ENCODE measurements at regions not wholly inside any gene's neighbourhood (a gene's known extent, or its start where the extent isn't known, plus 50 kb on each side); places are given as distances from the start of the nearest gene placed in this dataset.

DNA sequence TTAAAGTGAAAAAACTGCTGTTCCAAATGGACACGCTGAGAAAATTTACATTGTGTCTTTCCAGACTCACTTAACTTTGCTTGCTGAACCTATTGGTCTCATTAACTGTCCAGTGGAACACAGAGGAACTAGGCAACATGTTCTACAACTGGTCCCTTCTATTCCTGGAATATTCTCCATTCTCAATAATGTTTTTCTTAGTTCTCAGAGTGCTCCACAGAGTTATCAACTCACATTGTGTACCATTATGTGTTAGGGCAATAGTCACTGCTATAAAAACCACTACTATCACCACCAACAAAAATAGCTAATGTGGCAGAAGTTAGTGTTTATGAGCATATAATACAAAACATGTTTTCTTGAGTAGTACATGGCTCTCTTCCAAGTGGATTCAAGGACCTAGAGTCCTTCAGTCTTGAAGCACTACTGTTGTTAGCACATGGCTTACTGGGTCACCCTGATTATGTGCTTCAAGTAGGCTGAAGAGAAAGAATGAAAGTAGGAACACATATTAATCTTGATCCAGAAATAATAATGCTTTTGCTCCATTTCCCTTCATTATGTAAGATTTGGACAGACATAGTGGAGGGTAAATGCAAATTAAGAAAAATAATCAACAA, 865.3 kb upstream of the HS3ST1 start:
- TF ChIP-seq, protein P1, sequence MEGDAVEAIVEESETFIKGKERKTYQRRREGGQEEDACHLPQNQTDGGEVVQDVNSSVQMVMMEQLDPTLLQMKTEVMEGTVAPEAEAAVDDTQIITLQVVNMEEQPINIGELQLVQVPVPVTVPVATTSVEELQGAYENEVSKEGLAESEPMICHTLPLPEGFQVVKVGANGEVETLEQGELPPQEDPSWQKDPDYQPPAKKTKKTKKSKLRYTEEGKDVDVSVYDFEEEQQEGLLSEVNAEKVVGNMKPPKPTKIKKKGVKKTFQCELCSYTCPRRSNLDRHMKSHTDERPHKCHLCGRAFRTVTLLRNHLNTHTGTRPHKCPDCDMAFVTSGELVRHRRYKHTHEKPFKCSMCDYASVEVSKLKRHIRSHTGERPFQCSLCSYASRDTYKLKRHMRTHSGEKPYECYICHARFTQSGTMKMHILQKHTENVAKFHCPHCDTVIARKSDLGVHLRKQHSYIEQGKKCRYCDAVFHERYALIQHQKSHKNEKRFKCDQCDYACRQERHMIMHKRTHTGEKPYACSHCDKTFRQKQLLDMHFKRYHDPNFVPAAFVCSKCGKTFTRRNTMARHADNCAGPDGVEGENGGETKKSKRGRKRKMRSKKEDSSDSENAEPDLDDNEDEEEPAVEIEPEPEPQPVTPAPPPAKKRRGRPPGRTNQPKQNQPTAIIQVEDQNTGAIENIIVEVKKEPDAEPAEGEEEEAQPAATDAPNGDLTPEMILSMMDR (IDR thresholded peaks at IDR 0.05; ENCODE audit: insufficient read depth, low read length, severe bottlenecking), result no peak
- DNase-seq (ENCODE audit: low read depth) (no peak), FAIRE-seq (no peak)
- no peaks in the 10 kb centered on the region for H3K27me3 ChIP-seq (ENCODE audit: control insufficient read depth, insufficient read depth, low read length)
- H3K36me3 ChIP-seq (ENCODE audit: control insufficient read depth, insufficient read depth, low read length), result no peaks in the 10 kb centered on the region
- no peak overlapping the region for H3K4me3 ChIP-seq (ENCODE audit: low read depth, low read length)

DNA sequence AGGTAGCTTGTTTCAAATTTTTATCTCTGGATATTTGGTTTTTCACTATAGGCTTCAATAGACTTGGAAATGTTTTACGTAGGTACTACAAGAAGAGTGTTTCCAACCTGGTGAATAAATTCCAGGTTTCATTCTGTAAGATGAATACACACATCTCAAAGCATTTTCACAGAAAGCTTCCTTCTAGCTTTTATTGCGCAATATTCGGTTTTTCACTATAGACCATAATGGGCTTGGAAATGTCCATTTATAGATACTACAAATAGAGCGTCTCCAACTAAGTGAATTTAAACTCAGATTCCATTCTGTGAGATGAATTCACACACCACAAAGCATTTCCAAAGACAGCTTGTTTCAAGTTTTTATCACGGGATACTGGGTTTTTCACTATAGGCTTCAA, 857.7 kb upstream of the HS3ST1 start:
- Histone ChIP-seq H3K27me3 (ENCODE audit: control insufficient read depth, insufficient read depth, low read length) (no peaks in the 10 kb centered on the region), H3K36me3 (ENCODE audit: control insufficient read depth, insufficient read depth, low read length) (no peaks in the 10 kb centered on the region), H3K4me3 (ENCODE audit: low read depth, low read length) (no peak overlapping the region)
- FAIRE-seq, result no peak
- DNase-seq (ENCODE audit: low read depth), result no peak
- TF ChIP-seq, protein P1 (IDR thresholded peaks at IDR 0.05; ENCODE audit: insufficient read depth, low read length, severe bottlenecking), result no peak

DNA sequence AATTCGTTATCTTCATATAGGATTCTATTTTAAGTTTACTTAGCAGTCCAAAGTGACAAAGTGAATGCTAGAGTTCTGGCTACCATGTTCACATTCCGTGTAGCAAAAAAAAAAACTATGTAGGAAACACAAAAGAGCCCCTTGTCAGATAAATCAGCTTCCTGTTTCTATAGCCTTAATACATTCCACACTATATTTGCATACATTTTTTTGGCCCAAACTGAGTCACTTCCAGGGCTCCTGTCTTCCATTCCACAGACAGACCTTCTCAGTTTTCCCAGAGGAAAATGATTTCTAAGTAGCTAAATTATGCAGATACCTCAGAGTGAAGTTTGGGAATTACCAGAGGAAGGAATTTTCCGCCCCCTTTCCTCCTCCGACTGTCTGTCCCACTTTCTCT, 841.9 kb upstream of the HS3ST1 start:
- DNase-seq (ENCODE audit: low read depth), result peak; percentile 3
- Histone ChIP-seq H3K27me3 (ENCODE audit: control insufficient read depth, insufficient read depth, low read length) (no peaks in the 10 kb centered on the region), H3K36me3 (ENCODE audit: control insufficient read depth, insufficient read depth, low read length) (no peaks in the 10 kb centered on the region), H3K4me3 (ENCODE audit: low read depth, low read length) (no peak overlapping the region)
- FAIRE-seq, result no peak
- TF ChIP-seq, protein P1 (IDR thresholded peaks at IDR 0.05; ENCODE audit: insufficient read depth, low read length, severe bottlenecking), result no peak

DNA sequence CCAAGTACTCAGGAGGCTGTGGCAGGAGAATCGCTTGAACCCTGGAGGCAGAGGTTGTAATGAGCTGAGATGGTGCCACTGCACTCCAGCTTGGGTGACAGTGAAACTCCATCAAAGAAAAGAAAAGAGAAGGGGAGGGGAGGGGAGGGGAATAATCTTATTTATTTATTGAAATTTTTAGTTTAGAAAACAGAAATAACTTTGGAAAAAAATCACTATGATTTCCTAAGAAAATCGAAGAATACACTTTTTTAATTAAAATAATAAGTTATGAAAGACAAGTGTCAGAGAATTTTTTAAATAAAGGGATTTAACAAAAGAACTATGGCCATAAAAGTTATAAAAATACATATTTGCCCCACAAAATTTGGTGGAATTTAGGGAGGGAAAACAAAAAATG, 836.9 kb upstream of the HS3ST1 start:
- no peak for FAIRE-seq

DNA sequence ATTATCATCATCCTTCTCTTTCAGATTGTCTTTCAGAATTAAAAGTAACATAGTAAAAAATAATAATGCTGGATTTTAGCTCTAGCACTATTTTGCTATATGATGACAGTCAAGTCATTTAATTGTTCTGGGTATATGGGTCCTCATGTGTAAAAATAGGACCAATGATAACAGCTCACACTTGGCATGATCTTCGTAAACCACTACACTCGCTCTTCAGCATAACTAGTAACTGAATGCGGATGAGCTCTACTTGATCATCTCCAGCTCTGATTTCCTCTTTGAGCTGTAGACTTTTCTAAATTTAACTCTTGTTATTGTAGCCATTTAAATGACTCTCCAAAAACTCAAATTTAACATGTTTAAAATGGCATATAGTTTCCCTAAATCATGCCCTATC, 831.8 kb upstream of the HS3ST1 start:
- DNase-seq (ENCODE audit: low read depth) (no peak), FAIRE-seq (no peak)
- H3K27me3 ChIP-seq (ENCODE audit: control insufficient read depth, insufficient read depth, low read length), result no peaks in the 10 kb centered on the region
- H3K36me3 ChIP-seq (ENCODE audit: control insufficient read depth, insufficient read depth, low read length), result no peaks in the 10 kb centered on the region
- no peak overlapping the region for H3K4me3 ChIP-seq (ENCODE audit: low read depth, low read length)
- TF ChIP-seq, protein P1 (IDR thresholded peaks at IDR 0.05; ENCODE audit: insufficient read depth, low read length, severe bottlenecking), result no peak

More for the DNA sequence above, 836.9 kb upstream of the HS3ST1 start:
- TF ChIP-seq, protein P1 (IDR thresholded peaks at IDR 0.05; ENCODE audit: insufficient read depth, low read length, severe bottlenecking), result no peak
- no peaks in the 10 kb centered on the region for H3K36me3 ChIP-seq (ENCODE audit: control insufficient read depth, insufficient read depth, low read length)
- no peak overlapping the region for H3K4me3 ChIP-seq (ENCODE audit: low read depth, low read length)
- no peak for DNase-seq (ENCODE audit: low read depth)
- no peaks in the 10 kb centered on the region for H3K27me3 ChIP-seq (ENCODE audit: control insufficient read depth, insufficient read depth, low read length)

DNA sequence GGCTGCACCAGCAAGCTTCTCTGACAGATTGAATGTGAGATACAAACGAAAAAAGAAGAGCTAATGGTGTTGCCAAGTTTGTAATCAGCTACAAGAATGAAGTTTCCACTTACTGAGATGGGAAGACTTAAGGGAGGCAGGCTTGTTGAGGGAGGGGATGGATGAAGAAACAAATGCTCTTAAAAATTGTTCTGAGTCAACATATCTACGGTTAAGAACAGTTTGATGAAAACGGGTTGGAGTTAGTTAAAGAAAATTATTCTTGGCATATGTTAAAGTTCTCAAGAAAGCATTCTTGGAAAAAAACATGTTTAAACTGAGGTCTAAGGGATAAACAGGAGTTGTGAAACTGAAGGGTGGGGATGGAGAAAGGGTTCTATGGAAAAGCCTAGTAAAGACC, 816.3 kb upstream of the HS3ST1 start:
- TF ChIP-seq, protein P1 (IDR thresholded peaks at IDR 0.05; ENCODE audit: insufficient read depth, low read length, severe bottlenecking), result no peak
- no peak for FAIRE-seq
- Histone ChIP-seq H3K36me3 (ENCODE audit: control insufficient read depth, insufficient read depth, low read length) (no peaks in the 10 kb centered on the region), H3K4me3 (ENCODE audit: low read depth, low read length) (no peak overlapping the region), H3K27me3 (ENCODE audit: control insufficient read depth, insufficient read depth, low read length) (no peaks in the 10 kb centered on the region)
- DNase-seq (ENCODE audit: low read depth), result no peak

All from bronchial epithelial cell (primary cell).